Activated CD4-positive, alpha-beta T cell treated with anti-CD3 and anti-CD28 coated beads for 24 hours (primary cell): ENCODE measurements at regions not wholly inside any gene's neighbourhood (a gene's known extent, or its start where the extent isn't known, plus 50 kb on each side); places are given as distances from the start of the nearest gene placed in this dataset.

ENCODE experiments used
- DNase-seq, 2 donors: peaks; one replicate each; pipeline ENCODE4 v3.0.0-alpha.2; 2020; ENCODE audit warnings: low read depth in 2 of 2

DNA sequence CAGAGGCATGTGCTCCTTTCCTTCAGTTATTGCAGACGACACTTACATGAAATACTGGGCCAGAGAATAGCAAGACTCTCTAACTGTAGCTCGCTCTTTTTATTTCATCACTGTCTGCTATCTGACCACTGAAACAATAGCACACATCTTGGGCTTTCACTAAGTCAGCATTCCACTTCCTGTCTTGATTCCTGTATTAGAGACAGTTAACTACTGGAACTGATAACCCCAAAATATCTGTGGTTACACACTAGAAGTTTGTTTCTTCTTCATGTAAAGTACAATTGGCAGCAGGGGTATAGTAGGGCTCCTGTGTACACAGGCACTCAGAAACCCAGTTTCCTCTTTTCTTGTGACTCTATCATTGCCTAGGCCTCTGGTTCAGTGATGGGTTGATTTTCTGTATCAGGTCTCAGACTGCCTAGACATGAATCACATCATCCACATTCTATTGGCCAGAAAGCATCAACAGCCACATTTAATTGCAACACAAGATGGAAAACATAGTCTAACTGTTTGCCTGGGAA, 230.2 kb upstream of the CD96 start:
- no peak for DNase-seq

DNA sequence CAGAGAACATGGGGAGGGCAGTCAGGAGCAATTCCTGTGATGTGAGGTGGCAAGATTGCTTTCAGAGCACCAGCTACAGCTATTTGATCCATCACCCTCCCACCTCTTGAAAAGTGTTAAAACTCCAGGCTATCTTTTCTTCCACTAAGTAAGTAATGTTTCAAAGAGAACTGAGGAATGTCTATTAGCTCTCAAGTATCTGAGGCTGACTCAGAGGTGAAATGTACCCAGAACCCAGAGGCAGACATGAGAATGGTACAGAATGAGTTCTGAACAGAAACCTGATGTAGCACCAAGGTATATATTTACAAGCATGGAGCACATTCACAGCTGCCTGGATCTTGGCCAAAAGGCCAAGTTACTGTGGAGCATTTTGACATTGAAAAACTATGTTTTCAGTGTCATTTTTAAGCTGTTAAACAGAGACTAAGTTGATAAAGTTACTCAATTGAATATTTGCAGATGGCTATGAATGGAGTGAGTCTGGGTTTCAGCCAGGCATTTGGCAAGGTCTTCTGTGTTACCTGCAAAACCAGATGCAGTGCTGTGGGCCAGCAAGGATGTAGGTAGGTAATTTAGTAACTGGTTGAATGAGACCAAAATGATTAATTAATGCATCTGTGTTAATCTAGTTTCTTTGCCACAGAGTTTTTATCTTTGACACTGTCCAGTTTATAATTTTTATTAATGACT, 227.7 kb upstream of the CD96 start:
- DNase-seq: no peak

DNA sequence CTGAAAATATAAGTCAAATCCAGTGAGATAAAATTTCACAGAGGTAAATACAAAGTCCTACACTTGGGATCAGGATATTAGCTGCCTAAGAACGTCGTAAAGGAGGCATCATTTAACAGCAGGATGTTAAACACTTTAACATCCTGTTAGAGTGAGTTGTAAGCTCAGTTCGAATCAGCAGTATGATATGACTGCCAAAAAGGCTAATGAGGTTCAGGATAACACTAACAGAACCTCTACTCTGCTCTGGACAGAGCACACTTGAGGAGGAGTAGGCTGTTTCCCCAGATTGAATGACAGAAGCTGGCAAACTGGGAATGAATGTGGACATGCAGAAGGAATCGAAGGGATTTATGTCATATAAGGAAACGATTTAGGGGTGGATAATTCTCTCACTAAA, 227.1 kb upstream of the CD96 start:
- DNase-seq: no peak

DNA sequence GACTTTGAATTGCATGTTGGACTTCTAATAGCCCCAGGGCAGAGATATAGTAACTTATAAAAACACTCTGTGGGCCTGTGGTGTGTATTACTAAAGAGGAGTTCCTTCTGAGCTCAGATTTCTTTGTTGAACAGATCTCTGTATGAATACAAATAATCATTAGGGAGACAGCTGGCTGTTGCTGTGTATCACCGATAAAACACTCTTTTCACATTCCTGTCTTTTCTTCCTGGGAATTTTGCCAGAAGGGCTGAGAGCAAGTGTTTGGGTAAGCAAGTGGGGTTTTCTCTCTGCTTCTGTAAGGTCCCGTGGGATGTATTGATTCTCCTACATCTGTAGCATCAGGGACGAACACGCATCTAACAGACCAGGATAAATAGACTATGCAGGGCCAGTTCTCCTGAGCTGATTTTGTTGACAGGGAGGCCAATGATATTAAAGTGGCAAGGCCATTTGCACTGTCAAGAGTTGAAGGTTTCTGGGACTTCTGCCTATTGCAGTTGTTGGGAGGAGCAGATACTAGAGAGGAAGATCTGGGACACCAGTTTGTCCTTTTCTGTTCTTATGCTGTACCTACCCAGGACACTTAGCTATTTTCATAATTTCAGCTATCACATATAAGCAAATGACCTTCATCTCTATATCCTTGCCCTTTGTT, 225.9 kb upstream of the CD96 start:
- no peak for DNase-seq

GRCh38 chr3:111318289-111318688, 223.7 kb upstream of the CD96 start:
- DNase-seq: no peak

DNA sequence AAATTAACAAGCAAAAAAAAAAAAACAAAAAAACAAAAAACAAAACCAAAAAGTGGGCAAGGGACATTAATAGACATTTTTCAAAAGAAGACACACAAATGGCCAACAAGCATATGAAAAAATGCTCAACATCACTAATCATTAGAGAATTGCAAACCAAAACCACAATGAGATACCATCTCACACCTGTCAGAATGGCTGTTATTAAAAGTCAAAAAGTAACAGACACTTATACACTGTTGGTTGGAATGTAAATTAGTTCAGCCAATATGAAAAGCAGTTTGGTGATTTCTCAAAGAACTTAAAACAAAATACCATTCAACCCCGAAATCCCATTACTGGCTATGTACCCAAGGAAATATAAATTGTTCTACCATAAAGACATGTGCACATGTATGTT, 222.4 kb upstream of the CD96 start:
- no peak for DNase-seq

GRCh38 chr3:111321786-111322185, 220.2 kb upstream of the CD96 start:
- DNase-seq: no peak

GRCh38 chr3:111323019-111323418, 219.0 kb upstream of the CD96 start:
- DNase-seq: no peak

- no peak for DNase-seq
These were observed 217.8 kb upstream of the CD96 start for GRCh38 chr3:111324151-111324550.

- no peak for DNase-seq
These were observed 217.4 kb upstream of the CD96 start for GRCh38 chr3:111324645-111325044.

GRCh38 chr3:111325160-111325718, 216.8 kb upstream of the CD96 start:
- DNase-seq: no peak

DNA sequence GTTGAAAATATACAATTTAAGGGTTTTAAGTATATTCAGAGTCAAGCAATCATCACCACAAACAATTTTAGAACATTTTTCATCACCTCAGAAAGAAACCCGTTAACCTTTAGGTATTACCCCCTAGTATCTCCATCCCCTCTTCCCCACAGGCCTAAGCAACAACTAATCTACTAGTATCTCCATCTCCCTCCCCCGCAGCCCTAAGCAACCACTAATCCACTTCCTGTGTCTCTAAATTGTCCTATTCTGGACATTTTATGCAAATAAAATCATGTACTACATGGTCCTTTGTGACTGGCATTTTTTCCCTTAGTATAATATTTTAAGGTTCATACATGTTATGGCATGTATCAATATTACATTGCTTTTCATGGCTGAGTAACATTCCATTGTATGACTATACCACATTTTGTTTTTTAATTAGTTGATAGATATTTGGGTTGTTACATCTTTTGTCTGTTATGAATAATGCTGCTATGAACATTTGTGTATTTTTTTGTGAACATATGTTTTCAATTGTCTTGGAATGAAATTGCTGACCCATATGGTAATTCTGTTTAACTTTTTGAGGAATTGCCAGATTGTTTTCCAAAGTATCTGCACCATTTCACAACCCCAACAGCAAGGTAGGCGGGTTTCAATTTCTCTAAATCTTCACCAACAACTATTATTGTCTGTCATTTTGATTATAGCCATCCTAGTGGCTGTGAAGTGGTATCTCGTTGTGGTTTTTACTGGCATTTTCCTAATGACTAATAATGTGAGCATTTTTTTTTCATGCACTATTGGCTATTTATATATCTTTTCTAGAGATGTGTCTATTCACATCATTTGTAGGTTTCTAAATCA, 215.6 kb upstream of the CD96 start:
- no peak for DNase-seq

GRCh38 chr3:111331306-111331705, 210.7 kb upstream of the CD96 start:
- no peak for DNase-seq

DNA sequence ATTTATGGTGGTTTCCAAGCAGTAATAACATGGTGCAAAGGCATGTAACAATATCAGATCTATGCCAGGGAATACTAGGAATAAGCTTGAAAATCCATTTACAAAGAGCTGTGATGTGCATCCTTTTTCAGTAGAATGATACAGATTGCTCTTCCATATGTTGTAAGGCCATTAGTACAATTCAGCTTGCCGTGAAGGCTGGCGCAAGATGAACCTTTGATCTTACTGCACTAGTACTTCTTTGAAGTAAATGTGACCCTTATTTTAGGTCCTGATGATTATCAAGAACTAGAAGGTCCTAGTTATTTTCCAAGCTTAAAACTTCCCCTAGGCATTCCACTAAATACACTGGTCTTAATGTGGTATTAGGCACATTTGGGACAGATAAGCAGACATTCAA, 210.1 kb upstream of the CD96 start:
- DNase-seq: no peak

DNA sequence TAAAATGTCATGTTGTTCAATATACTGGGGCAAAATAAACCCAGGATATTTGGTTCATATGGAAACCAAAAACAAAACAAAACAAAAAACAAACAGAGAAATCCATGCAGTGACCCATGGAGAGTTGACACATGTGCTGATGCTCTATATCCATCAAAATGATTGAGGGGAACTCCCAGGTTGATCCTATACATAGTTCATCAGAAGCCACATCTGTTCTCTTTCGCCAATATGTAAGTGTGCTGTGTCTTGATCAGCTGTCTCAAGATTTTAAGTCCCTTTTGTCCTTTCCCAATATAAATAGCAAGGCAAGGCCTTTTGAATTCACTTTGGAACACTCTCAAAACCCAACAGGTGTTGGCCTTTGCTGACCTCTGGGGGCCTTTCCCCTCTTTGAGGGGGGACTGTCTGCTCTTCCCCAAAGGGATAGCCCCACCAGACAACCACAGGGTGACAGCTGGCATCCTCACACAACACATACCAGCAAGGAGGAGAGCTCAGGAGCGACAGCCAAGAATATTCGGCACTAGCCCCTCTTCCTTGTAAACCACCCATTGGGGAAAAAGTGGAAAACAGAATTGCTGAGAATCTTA, 209.4 kb upstream of the CD96 start:
- DNase-seq: no peak

GRCh38 chr3:111333642-111334041, 208.4 kb upstream of the CD96 start:
- DNase-seq: no peak

DNA sequence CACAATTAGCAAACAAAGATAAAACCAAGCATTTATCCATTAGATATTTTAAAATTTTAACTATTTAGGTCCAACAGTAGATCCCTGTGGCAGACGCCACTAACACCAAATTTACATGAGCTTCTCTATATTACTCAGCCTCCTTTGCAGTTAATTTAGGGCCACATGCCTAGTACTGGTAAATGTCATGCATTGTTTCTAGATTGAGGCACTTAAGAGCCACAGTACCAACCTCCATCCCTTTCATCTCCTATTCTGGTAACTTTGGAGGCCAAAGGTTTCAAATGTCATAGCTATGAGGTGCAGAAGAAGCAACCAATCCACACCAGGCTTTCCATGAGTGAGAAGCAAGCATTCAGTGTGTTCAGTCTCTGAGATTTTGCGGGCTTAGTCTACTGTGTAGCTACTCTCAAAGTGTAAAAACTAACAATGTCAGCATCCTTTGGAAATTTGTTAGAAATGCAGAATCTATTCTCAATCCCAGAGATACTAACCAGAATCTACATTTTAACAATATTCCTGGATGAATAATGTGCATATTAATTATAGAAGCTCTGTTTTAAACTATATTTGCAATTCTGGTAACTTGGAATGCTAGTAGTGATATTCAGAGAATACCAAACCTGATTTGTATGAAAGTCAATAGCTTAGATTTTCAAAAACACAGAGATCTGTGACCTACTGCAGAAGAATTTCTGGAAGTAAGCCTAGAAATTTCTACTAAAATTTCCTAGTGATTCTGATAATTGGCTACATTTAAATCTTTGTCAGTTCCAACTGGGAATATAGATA, 206.3 kb upstream of the CD96 start:
- DNase-seq: no peak

GRCh38 chr3:111336511-111336910, 205.5 kb upstream of the CD96 start:
- no peak for DNase-seq

- DNase-seq: peak; percentile 19 to 20
These were observed 203.8 kb upstream of the CD96 start for GRCh38 chr3:111338059-111338698.

- DNase-seq: no peak
These were observed 203.0 kb upstream of the CD96 start for GRCh38 chr3:111339017-111339416.

DNA sequence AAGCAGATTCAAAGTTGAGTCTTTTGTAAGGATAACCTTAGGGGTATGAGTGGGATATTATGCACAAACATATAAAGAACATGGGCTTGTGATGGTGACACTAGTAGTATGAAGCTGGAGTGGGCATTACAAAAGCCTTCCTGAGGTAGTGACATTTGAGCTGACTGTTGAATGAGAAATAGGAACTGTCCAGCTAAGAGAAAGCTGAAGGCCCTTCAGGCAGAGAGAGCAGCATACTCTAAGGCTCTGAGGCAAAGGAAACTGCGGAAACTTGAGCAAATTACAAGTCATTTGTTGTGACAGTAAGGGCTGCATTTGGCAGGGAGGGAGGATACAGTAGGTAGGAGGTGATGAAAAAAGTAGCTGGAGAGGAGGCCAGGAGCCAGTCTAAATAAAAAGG, 190.7 kb upstream of the CD96 start:
- no peak for DNase-seq
